HG03432 (cell line): ENCODE measurements at regions not wholly inside any gene's neighbourhood (a gene's known extent, or its start where the extent isn't known, plus 50 kb on each side); places are given as distances from the start of the nearest gene placed in this dataset.
A peak's percentile ranks its signal among the peaks of the same experiment; 100 is the strongest.

Source experiments
- ATAC-seq: cut with Tn5 transposase; IDR thresholded peaks from one replicate; pipeline ENCODE4 v1.9.1; 2021; ENCODE audit warnings: mild to moderate bottlenecking, moderate library complexity; ENCODE audit not compliant: unreplicated experiment

GRCh38 chr6:134744301-134744700 is 205.6 kb downstream of the ALDH8A1 start:
- ATAC-seq = no peak

- peak; percentile 40 for ATAC-seq
Observed at GRCh38 chr6:134741200-134741536, 208.7 kb downstream of the ALDH8A1 start.

GRCh38 chr6:134740473-134741199 is 209.3 kb downstream of the ALDH8A1 start:
- ATAC-seq = peak; percentile 16

GRCh38 chr6:134740027-134740373 is 209.9 kb downstream of the ALDH8A1 start:
- ATAC-seq = no peak

- ATAC-seq = no peak
Observed at GRCh38 chr6:134739299-134740026, 210.4 kb downstream of the ALDH8A1 start.

GRCh38 chr6:134738211-134738885 is 211.6 kb downstream of the ALDH8A1 start:
- no peak for ATAC-seq

- no peak for ATAC-seq
Observed at GRCh38 chr6:134735461-134735860, 214.4 kb downstream of the ALDH8A1 start.

- no peak for ATAC-seq
Observed at GRCh38 chr6:134734312-134734869, 215.5 kb downstream of the ALDH8A1 start.

GRCh38 chr6:134733801-134734200 is 216.1 kb downstream of the ALDH8A1 start:
- no peak for ATAC-seq

- ATAC-seq = no peak
Observed at GRCh38 chr6:134732763-134733162, 217.1 kb downstream of the ALDH8A1 start.

GRCh38 chr6:134731615-134732014 is 218.3 kb downstream of the ALDH8A1 start:
- ATAC-seq = no peak

GRCh38 chr6:134730013-134730412 is 219.9 kb downstream of the ALDH8A1 start:
- ATAC-seq = no peak

- no peak for ATAC-seq
Observed at GRCh38 chr6:134729561-134729960, 220.3 kb downstream of the ALDH8A1 start.

- no peak for ATAC-seq
Observed at GRCh38 chr6:134727081-134727480, 222.8 kb downstream of the ALDH8A1 start.

GRCh38 chr6:134725590-134725989 is 224.3 kb downstream of the ALDH8A1 start:
- ATAC-seq = no peak

- no peak for ATAC-seq
Observed at GRCh38 chr6:134724771-134725340, 225.0 kb downstream of the ALDH8A1 start.

GRCh38 chr6:134723081-134723871 is 226.6 kb downstream of the ALDH8A1 start:
- no peak for ATAC-seq

- no peak for ATAC-seq
Observed at GRCh38 chr6:134722200-134722870, 227.6 kb downstream of the ALDH8A1 start.

- ATAC-seq = no peak
Observed at GRCh38 chr6:134721060-134721405, 228.9 kb downstream of the ALDH8A1 start.
